ENCODE measurements at regions not wholly inside any gene's neighbourhood (a gene's known extent, or its start where the extent isn't known, plus 50 kb on each side); places are given as distances from the start of the nearest gene placed in this dataset.
A peak's percentile ranks its signal among the peaks of the same experiment; 100 is the strongest.

DNA sequence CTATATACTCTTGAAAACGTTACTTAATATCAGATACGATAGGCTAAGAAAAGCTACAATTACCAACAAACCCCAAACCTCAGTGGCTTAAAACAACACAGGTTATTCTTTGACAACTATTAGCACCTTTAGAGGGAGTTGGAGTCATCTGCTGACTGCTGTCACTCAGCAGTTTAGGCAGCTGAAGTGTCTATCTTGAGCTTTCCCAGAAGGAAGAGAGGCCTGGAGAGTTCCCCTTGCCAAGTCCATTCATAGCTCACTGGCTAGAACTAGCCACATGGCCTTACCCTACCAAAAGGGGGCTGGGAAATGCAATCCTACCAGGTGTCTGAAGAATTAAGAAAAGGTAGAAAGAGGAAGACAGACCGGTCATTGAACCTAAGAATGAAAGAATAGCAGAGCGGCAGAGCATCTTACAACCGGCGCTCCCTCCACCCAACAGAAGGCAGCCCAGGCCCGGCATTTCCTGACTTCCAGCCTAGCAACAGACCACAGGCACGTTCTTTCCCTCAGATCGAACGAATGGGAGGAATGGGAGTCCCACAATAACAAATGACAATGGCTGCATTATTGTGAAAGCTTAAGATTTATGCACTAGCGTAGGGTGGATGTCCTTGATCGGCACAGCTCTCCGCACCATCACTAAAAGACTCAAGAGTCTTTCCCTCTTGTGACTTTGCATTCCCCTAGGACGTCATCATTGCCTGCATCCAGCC, 211.2 kb upstream of the CTAGE1 start:
- DNase-seq, result no peak

DNA sequence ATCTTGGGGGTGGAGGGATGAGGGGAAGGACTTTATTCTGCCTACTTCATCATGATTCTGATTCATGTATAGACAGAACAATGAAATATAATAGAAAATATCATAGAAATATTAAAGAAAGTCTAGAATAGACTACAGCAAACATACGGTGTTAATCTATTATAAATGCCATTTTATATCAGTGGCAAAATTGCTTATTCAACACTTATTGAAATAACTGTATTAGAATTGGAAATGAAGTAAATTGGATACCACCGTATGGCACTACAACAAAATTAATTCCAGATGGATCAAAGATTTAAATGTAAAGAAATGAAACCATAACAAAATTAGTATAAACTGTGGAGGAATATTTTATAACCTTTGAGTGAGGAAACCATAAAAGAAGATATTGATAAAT, 213.3 kb upstream of the CTAGE1 start:
- no peak for DNase-seq

DNA sequence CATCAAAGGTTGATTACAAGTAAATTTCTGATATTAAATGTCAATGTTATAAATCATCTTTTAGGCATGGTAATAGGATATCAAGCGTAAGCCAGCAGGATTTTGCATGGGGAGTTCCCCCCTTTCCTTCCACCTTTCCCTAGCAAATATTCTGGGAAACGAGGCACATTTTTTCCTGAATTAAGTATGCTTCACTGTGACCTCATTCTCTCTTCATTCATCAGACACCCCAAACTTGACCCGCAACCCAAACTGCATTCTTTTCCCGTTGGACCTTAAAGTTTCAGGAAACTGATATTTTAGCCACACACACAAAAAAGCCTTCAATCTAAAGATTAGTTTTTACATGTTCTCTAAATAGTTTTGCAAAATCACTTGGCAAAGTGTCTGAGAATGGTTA, 214.5 kb upstream of the CTAGE1 start:
- DNase-seq, result no peak

DNA sequence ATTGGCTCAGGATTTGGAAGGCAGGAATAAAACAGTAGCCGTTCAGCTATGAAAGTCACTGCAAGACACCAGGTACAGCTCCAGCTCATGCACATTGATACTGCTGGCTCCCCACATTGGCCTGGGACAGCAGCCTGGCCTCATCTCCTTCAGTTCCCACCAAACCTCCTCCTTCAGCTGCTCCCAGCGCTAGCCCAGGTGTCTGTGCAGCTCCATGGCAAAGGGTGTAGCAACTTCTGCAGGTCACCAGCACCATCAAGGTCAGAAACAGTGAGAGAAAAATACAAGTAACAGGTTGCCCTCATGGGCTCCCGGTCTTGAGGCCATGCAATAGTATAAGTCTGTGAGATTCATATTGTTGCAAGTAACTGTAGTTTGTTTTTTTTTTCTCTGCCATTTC, 216.7 kb upstream of the CTAGE1 start:
- no peak for DNase-seq

DNA sequence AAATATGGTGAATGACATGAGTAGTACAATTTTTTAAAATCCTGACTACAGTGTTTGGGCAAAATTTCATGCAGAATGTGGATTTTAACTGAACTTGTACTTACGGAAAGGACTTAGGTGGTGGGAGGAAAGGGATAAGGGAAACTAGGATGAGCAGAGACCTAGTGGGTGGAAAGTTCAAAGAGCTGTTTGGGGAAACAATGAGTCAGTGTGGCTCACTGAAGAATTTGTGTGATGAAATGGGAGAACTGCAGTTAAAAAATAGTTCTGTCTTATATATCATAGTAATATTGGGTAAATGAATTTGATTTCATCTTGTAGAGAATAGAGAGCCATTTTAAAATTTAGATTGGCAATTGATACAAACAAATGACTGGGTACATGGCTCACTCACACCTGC, 220.1 kb upstream of the CTAGE1 start:
- DNase-seq, result peak; percentile 91

DNA sequence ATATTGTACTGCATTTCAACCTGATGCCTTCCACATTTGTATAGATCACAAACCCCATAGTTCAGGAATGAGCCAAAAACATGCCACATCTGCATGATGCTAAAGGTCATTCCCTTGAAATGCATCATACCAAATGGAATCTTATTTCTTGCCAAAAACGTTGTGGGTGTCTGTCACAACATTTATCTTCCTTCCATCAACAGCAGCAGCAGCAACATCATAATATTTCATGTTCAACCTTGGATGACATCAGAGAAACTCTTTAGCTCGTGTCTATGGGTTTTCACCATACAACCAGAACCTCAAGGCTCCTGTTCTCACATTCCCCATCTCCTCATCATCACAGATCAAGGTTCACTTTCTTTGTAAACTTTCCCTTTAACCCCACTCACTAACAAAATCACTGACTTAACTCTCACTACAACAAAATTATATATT, 221.3 kb upstream of the CTAGE1 start:
- DNase-seq, result peak; percentile 92

DNA sequence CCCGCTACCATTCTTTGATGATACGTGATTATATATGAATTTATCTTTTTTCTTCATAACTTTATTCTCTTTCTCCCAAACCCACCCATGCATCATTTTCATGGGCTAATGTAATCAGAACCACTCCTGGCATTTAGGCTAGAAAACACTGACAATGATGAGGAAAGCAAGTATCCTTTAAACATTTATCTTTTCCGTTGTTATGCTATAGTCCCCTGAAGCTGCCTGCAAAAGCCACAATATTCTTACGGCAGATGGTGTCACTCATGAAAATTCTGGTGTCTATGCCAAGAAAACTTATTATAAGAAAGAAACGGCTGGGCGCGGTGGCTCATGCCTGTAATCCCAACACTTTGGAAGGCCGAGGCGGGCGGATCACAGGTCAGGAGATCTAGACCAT, 221.8 kb upstream of the CTAGE1 start:
- peak; percentile 8 for DNase-seq

DNA sequence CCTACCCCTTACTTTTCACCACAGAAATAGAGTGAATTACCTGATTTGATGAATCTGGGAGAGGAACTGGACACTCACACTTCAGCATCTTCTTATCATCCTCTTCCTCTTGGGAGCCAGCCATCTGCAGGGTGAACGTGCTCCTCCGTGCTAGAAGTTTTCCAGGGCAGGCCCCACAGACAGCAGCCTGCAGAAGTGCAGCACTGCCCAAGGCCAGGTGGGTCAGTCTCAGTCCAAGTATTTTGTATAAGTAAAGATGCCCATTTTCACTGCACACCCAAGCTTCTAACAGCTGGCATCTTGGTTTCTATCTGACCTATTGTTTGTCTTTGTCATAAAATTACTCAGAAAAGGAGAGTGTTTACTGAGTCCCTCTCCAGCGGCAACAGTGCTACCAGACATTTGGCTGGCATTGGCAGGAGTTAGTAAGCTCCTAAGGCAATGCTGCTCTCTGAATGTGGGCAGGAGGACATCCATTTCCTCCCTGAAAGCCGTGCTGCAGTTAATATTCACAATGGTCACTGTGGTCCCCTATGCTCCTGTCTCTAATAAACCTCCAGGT, 222.6 kb upstream of the CTAGE1 start:
- DNase-seq, result no peak

DNA sequence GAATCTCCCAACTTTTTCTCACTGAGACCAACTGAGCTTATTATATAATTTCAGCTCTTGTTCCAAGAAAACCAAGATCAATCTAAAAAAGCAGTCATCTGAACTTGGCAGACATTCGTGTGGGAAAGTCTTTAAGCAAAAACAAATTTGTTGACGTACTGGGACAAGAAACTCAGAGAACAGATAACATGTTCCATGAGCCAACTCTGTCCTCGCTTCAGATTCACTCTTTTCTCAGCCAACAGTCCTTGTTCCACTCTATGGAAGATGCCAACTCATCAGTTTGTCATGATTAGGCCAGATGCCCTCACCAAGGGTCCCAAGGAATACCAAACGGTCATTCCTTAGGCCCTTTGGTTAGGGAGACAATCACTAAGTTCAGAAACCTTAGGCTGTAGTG, 224.2 kb upstream of the CTAGE1 start:
- DNase-seq, result no peak

DNA sequence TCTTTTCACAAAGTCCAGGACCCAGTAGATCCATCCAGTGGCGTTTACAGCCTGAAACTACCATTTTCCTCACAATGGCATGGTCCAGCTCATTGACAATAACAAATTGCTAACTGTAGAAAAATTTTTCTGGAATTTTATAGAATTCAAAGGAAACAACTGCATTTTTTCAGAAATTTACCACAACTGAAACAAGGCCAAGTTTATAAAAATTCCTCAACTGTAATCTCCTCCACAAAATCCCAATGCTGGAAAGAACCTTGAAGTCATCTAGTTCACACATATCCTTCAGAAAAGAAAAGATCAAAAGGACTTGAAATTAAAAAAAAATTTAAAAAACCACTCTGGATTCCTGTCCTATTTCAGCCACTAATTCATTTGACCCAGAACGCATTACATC, 226.0 kb upstream of the CTAGE1 start:
- no peak for DNase-seq

DNA sequence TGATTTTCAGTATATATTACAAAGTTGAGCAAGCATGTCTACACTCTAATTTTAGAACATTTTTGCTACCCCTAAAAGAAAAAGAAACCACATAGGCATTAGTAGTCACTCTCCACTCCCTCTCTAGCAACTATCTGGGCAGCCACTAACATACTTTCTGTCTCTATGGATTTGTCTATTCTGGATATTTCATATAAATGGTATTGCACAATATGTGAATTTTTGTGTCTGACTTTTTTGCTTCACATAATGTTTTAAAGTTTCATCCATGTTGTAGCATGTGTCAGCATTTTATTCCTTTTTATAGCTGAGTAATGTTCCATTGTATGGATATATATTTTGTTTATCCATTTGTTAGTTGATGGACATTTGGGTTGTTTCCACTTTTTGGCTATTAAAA, 232.5 kb upstream of the CTAGE1 start:
- no peak for DNase-seq

DNA sequence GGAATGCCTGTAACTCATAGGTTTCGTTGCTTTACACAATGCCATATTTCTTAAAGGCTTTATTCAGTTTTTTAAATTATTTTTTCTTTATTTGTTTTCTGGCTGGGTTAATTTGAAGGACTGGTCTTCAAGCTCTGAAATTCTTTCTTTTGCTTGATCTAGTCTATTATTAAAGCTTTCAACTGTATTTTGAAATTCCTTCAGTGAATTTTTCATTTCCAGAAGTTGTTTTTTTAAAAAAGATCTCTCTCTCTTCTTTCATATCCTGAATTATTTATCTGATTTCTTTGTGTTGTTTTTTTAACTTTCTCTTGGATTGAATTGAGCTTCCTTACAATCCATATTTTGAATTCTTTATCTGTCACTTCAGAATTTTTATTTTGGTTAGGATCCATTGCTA, 239.9 kb upstream of the CTAGE1 start:
- no peak for DNase-seq

DNA sequence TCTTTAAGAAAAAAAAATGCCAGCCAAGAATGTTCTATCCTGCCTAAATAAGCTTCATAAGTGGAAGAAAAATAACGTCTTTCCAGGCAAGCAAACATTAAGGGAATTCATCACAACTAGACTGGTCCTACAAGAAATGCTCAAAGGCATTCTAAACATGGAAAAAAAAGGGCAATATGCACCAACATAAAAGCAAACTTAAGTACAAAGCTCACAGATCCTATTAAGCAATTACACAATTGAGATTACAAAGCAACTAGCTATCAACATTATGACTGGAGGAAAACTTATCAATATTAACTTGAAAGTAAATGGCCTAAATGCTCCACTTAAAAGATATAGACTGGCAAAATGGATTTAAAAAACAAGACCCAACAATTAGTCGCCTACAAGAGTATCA, 240.6 kb upstream of the CTAGE1 start:
- no peak for DNase-seq

DNA sequence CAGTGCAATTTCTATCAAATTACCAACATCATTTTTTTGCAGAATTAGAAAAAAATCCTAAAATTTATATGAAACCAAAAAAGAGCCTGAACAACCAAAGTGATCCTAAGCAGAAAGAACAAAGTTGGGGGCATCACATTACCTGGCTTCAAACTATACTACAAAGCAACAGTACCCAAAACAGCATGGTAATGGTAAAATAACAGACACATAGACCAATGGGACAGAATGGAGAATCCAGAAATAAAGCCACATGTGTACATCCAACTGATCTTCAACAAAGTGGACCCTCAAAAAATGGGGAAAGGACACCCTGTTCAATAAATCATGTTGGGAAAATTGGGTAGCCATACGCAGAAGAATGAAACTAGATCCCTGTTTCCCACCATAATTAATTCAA, 245.7 kb upstream of the CTAGE1 start:
- no peak for DNase-seq

DNA sequence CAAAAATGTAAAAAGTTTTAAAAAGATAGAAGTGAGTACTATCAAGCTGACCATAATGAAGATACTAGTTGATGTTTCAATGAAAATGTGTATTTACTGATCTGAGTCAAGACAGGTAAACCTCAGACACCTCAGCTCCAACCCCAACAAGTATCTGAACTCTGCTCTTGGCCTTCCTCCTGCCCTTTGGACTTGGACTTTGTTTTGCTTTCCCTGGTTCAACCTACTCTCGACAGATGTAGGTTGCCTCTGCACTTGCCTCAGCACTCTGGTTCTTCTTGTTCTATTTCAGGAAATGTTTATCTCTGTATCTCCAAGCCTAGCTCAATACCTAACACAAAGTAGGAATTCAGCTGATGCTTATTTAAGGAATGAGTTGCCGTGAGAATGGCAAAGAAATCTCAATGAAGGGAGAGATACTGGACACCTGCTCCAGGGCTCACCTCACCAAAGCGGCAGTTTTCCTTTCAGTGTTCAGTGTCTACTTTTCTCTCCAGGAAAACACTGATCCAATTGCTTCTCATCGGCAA, 248.8 kb upstream of the CTAGE1 start:
- no peak for DNase-seq

DNA sequence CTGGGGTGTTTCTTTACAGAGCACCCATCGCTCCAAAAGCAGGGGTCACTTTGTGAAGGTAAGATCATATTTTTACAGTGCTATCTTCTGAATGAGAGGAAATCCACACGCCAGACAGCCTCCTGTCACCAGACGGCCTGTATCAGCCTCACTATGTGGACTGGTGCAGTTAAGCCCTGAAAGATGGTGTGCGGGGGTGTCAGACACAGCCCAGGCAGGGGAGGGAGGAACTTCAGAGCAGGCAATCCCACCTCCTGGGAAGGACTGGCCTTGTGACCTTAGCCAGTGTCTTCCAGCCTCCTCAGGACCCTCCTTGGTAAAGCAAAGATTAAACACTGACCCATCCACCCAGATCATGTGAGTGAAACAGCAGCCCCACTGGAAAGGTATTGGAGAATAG, 249.4 kb upstream of the CTAGE1 start:
- no peak for DNase-seq

DNA sequence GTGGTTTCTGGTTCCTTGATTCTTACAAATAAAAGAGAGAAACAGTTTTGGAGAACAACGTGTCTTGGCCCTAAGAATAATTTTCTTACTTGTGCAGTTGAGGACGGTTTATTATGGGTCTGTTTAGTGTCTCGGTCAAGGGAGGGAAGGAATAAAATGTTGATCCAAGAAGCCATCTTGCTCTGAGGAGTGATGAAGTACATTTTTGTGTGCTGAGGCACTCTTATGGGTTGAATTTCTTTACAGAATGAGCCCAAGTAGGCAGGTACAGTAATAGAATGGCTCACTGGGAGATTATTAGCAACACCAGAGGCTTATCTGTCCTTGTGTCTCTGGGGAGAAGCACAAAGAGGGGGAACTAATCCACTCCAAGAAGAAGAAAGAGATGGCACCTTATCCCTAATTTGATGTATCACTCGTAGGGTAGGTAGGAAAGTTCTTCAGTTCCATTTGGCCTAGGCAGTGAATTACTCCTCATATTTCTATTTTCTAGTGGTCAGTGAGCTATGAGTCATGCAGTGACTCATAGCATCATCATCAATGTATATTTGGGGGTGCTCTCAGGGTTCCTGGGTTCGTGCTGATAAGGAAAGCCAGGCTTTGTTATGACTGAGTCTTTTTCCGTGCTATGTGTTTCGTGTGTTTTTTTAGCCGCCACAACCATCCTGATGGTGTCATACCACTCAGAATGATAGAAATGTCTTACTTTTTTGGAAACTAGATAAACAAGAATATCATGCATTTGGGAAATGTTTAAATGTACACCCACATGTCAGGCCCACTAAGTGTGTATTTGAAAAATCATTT, 250.1 kb upstream of the CTAGE1 start:
- peak; percentile 93 for DNase-seq

DNA sequence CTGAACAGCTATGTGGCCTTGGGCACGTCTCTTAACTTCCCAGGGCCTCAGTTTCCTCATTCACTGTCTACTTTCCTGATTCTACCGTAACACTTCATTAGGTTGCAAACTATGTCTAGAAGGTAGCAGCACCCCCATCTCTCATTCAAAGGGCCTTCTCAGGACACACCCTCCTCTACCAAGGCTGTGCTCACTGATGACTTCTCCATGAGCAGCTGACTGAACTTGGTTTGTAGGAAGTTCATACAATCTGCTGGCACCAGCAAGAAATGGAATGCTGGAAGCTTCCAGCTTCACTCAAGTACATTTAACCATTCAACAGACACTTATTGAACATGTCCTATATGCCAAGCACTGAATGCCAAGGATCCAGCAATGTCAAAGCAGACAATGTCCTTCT, 250.8 kb upstream of the CTAGE1 start:
- peak; percentile 7 for DNase-seq

DNA sequence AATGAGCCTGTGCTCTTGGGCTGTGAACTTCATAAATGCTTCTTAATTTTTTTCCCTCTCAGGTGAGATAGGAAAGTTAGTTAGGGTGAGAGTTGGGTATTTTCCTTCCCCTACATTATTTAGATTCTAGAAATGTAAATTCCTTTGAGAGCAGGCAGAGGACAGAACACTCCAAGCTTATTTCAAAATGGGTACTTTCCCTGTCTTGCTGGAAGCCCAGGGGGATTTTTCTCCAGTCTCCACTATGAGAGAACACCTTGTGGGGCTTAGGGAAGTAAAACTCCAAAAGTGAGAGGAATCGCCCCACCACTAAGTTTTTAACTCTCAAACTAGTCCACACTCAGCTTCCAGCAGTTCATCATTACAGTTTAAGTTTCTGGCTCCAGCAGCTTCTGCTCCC, 253.2 kb upstream of the CTAGE1 start:
- no peak for DNase-seq

DNA sequence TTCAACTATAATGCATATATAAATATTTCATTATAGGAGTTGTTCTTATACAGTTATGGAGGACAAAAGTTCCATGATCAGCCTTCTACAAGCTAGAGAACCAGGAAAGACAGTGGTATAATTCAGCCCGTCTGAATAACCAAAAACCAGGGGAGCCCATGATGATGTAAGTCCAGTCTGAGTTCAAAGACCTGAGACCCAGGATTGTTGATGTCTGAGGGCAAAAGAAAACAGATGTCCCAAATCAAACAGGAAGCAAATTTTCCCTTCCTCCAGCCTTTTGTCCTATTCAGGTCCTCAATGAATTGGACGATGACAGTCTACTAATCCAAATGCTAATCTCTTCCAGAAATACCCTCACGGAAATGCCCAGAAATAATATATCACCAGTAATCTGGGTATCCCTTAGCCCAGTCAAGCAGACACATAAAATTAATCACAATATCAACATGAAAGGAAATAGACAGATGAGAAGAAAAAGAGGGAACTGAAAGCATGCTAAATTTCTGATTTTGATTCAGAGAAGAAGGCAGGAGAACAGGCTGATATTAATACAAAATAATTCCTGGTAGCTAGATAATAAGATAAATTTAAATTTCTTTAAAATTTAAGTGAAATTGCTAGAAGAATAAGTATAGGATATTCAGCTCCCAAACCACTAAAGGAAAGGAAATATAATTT, 255.6 kb upstream of the CTAGE1 start:
- DNase-seq, result no peak

DNA sequence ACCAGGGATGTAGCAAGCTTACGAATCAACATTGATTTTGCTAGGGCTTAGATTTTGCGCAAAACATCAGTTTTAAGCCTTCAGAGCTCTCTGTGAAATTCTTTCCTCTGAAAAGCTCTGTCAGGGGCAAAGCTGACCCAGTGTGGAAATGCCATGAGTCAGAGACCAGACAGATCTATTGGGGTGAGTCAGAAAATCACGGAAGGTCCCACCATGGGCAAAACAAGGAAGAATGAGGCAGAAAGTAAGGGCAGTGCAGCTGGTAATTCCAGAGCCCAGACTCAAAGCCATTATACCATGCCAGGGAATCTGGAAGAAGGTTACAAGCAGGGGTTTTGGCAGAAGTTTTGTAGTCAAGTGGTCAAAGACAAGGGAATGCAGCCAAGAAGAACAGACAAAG, 256.6 kb upstream of the CTAGE1 start:
- DNase-seq, result peak; percentile 88

DNA sequence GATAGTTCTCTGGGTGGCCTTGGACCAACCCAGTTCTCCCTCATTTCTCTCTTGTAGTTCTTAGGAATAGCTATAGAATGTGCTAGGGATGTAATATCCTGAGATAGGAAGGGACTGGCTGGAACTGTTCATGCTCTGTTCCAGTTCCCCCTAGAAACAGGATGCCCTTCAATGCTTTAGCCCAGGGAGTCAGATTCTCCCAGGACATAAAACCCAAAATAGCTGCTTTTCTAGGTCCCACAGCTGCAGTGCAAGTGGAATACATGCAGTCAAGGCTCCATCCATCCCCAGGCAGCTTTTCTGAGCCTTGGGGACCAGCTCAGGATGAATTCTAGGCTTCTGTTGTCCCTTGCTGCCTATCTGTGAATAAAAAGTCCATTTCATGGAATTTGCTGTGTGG, 257.3 kb upstream of the CTAGE1 start:
- DNase-seq, result no peak

DNA sequence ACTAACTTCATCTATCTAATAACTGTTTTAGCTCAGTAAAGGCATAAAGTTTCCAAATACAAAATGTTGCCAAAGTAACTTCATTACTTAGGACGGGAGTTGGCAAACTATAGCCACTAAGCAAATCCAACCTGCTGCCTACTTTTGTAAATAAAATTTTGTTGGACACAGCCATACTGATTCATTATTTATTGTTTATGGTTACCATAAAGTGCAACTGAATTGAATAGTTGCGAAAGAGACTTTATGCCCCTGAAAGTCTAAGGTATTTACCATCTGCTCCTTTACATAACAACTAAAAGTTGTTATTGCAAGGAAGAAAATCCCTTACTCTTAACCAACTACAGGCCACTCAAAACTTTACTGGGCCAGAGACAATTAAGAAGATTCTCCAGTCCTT, 256.7 kb upstream of the RBBP8 start:
- DNase-seq, result peak; percentile 35

DNA sequence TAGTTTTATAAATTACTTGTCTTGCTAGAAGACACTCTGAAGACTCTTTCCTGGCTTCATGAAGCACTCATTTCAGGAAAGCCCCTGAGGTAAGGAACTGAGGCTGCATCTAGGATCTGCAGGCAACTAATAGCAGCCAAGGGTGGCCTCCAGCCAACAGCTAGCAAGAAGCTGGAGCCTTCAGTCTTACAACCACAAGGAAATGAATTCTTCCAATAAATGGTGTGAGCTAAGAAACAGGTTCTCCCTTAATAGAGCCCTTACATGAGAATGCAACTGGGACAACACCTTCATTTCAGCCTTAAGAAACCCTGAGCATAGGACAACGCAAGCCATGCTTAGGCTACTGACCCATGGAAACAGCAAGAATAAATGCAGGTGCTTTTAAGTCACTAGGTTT, 254.6 kb upstream of the RBBP8 start:
- DNase-seq, result no peak

Data from HCEC 1CT (cell line).